ENCODE measurements at regions not wholly inside any gene's neighbourhood (a gene's known extent, or its start where the extent isn't known, plus 50 kb on each side); places are given as distances from the start of the nearest gene placed in this dataset.

DNA sequence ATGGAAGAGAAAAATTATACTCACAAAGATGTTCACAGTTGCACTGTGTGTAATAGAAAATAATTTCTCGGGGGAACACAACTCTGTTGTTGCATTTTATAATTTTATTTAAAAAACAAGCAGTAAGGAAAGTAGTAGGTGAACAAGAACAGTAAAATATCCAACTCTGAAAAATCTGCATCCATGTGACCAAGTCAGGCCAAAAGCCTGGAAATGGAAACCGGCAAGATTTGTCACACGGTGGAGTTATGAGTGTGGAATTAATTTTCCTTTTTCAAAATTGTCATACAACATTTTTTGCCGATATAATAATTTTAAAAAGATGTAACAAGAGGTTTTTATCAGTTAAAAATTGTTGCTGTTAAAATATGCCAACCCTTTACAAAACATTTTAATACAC lies 1421.5 kb downstream of the BRD1 start:
- H3K36me3 ChIP-seq (ENCODE audit: low read length): no peaks in the 10 kb centered on the region
- no peak overlapping the region for H2AFZ ChIP-seq (ENCODE audit: low read depth, low read length, severe bottlenecking)
- H3K9ac ChIP-seq (ENCODE audit: low read length): no peak overlapping the region
- H3K4me3 ChIP-seq (ENCODE audit: insufficient read depth, low read length, poor library complexity, severe bottlenecking): no peak overlapping the region
- H3K9me3 ChIP-seq (ENCODE audit: insufficient read depth, low read length): no peaks in the 10 kb centered on the region
- H4K20me1 ChIP-seq (ENCODE audit: low read depth, low read length): no peaks in the 10 kb centered on the region
- no peaks in the 10 kb centered on the region for H3K79me2 ChIP-seq (ENCODE audit: insufficient read depth, low read length)
- TF ChIP-seq, protein P1, sequence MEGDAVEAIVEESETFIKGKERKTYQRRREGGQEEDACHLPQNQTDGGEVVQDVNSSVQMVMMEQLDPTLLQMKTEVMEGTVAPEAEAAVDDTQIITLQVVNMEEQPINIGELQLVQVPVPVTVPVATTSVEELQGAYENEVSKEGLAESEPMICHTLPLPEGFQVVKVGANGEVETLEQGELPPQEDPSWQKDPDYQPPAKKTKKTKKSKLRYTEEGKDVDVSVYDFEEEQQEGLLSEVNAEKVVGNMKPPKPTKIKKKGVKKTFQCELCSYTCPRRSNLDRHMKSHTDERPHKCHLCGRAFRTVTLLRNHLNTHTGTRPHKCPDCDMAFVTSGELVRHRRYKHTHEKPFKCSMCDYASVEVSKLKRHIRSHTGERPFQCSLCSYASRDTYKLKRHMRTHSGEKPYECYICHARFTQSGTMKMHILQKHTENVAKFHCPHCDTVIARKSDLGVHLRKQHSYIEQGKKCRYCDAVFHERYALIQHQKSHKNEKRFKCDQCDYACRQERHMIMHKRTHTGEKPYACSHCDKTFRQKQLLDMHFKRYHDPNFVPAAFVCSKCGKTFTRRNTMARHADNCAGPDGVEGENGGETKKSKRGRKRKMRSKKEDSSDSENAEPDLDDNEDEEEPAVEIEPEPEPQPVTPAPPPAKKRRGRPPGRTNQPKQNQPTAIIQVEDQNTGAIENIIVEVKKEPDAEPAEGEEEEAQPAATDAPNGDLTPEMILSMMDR (IDR thresholded peaks at IDR 0.05; ENCODE audit: insufficient read depth, low read length, poor library complexity, severe bottlenecking): no peak
- TF ChIP-seq EZH2phosphoT487 (conservative IDR thresholded peaks at IDR 0.05; ENCODE audit: low read length): no peak
- no peaks in the 10 kb centered on the region for H3K27me3 ChIP-seq (ENCODE audit: low read length)
- no peaks in the 10 kb centered on the region for H3K9me2 ChIP-seq (replicated peaks; ENCODE audit: insufficient read depth, low read length)
- H3K4me2 ChIP-seq (ENCODE audit: low read depth, low read length, poor library complexity, severe bottlenecking): no peak overlapping the region
- no peak overlapping the region for H3K27ac ChIP-seq (ENCODE audit: low read depth, low read length)
- H3F3A ChIP-seq (ENCODE audit: insufficient read depth): no peaks in the 10 kb centered on the region

DNA sequence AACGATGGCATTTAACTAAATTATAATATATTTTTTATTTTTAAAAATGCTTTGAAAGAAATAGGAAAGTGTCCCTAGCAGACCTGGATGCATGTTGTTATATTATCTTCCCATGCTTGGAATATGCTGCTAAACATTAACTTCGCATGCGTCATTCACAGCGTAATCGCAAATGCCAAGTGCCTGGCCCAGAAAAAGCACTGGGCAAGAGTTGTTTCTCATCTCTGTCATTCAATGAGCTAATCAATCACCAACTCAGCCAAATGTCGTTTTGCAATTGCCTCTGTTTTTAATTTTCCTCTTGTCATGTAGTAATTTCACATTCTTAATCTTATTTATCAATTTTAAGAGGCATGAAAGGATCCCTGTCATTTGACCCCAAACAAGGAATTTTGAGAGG lies 1421.9 kb downstream of the BRD1 start:
- H3K4me3 ChIP-seq (ENCODE audit: insufficient read depth, low read length, poor library complexity, severe bottlenecking): no peak overlapping the region
- H3K9me3 ChIP-seq (ENCODE audit: insufficient read depth, low read length): no peaks in the 10 kb centered on the region
- no peak overlapping the region for H3K9ac ChIP-seq (ENCODE audit: low read length)
- no peaks in the 10 kb centered on the region for H4K20me1 ChIP-seq (ENCODE audit: low read depth, low read length)
- no peak overlapping the region for H2AFZ ChIP-seq (ENCODE audit: low read depth, low read length, severe bottlenecking)
- H3K4me2 ChIP-seq (ENCODE audit: low read depth, low read length, poor library complexity, severe bottlenecking): no peak overlapping the region
- TF ChIP-seq EZH2phosphoT487 (conservative IDR thresholded peaks at IDR 0.05; ENCODE audit: low read length): no peak
- TF ChIP-seq, protein P1 (IDR thresholded peaks at IDR 0.05; ENCODE audit: insufficient read depth, low read length, poor library complexity, severe bottlenecking): no peak
- H3K9me2 ChIP-seq (replicated peaks; ENCODE audit: insufficient read depth, low read length): no peaks in the 10 kb centered on the region
- no peaks in the 10 kb centered on the region for H3K36me3 ChIP-seq (ENCODE audit: low read length)
- no peaks in the 10 kb centered on the region for H3K79me2 ChIP-seq (ENCODE audit: insufficient read depth, low read length)
- H3K27ac ChIP-seq (ENCODE audit: low read depth, low read length): no peak overlapping the region
- H3K27me3 ChIP-seq (ENCODE audit: low read length): no peaks in the 10 kb centered on the region
- H3F3A ChIP-seq (ENCODE audit: insufficient read depth): no peaks in the 10 kb centered on the region

DNA sequence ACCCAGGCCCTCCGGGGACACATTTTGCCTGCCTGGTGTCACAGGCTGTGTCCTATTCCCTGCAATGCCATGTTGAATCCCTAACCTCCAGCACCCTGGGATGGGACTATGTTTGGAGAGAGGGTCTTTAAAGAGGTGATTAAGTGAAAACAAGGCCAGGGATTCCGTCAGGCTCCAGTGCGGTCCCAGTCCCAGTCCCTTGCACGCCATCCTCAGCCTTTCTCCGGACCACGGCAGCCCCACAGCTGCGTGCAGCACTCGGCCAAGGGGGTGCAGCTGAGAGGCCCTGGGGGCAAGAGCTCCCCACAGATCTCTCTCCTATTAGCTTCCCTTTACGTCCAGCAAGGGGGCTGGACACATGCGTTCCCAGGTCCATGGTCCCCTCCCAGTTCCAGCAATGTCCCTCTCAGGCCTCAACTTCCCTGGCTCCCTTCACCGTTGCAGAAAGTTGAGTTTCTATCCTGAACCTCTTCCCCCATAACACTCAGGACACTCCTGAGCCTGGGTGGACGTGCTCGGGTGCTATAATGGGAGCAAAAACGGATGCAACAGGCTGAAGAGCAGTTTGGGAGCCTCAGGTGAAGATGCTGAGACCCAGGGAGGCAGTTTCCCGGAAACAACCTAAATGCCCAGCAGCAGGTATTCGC lies 1422.7 kb downstream of the BRD1 start:
- H2AFZ ChIP-seq (ENCODE audit: low read depth, low read length, severe bottlenecking): no peak overlapping the region
- no peak overlapping the region for H3K4me3 ChIP-seq (ENCODE audit: insufficient read depth, low read length, poor library complexity, severe bottlenecking)
- no peak overlapping the region for H3K27ac ChIP-seq (ENCODE audit: low read depth, low read length)
- no peaks in the 10 kb centered on the region for H3K79me2 ChIP-seq (ENCODE audit: insufficient read depth, low read length)
- H3K9ac ChIP-seq (ENCODE audit: low read length): no peak overlapping the region
- TF ChIP-seq EZH2phosphoT487 (conservative IDR thresholded peaks at IDR 0.05; ENCODE audit: low read length): no peak
- TF ChIP-seq, protein P1 (IDR thresholded peaks at IDR 0.05; ENCODE audit: insufficient read depth, low read length, poor library complexity, severe bottlenecking): no peak
- H3F3A ChIP-seq (ENCODE audit: insufficient read depth): no peaks in the 10 kb centered on the region
- no peaks in the 10 kb centered on the region for H3K9me3 ChIP-seq (ENCODE audit: insufficient read depth, low read length)
- no peak overlapping the region for H3K4me2 ChIP-seq (ENCODE audit: low read depth, low read length, poor library complexity, severe bottlenecking)
- H3K9me2 ChIP-seq (replicated peaks; ENCODE audit: insufficient read depth, low read length): no peaks in the 10 kb centered on the region
- no peaks in the 10 kb centered on the region for H3K27me3 ChIP-seq (ENCODE audit: low read length)
- H3K36me3 ChIP-seq (ENCODE audit: low read length): no peaks in the 10 kb centered on the region
- H4K20me1 ChIP-seq (ENCODE audit: low read depth, low read length): no peaks in the 10 kb centered on the region
